GM13977 (cell line): ENCODE measurements at regions not wholly inside any gene's neighbourhood (a gene's known extent, or its start where the extent isn't known, plus 50 kb on each side); places are given as distances from the start of the nearest gene placed in this dataset.
"Not testable (repeated sequence)": the region's sequence is repeated elsewhere in the genome, so short reads cannot be mapped to it uniquely, and the experiment has no call there.

Experiments used
- DNase-seq: peaks from one replicate; pipeline ENCODE4 v3.0.0; 2012; ENCODE audit warnings: low spot score
- CTCF ChIP-seq: IDR thresholded peaks from 2 replicates; pipeline ENCODE4 v1.5.1; 2012; ENCODE audit warnings: mild to moderate bottlenecking, control low read depth; ENCODE audit not compliant: insufficient read depth; ENCODE audit errors: extremely low read depth, missing control alignments
- in situ Hi-C: fragments of 300-500 bp; cut with MboI; formaldehyde crosslinking; loops from one replicate; pipeline ENCODE4 v1.12.0; 2022; ENCODE audit warnings: low sequenced_read_pairs, low pct_unique_long_range_greater_than_20kb, mixed read lengths, inconsistent platforms; ENCODE audit not compliant: unreplicated experiment

- DNase-seq, result no peak
- in situ Hi-C loops, result no loop called here
- no peak for TF ChIP-seq CTCF
Measured at GRCh38 chr11:92053216-92053615, 171.4 kb upstream of the FAT3 start.

- DNase-seq, result no peak
- TF ChIP-seq CTCF, result no peak
- in situ Hi-C loops, result no loop called here
Measured at GRCh38 chr11:92050305-92050704, 174.3 kb upstream of the FAT3 start.

- in situ Hi-C loops, result no loop called here
- TF ChIP-seq CTCF, result no peak
- no peak for DNase-seq
Measured at GRCh38 chr11:92048415-92048814, 176.2 kb upstream of the FAT3 start.

- DNase-seq, result no peak
- in situ Hi-C loops, result no loop called here
- TF ChIP-seq CTCF, result no peak
Measured at GRCh38 chr11:92046103-92046502, 178.5 kb upstream of the FAT3 start.

- in situ Hi-C loops, result no loop called here
- TF ChIP-seq CTCF, result no peak
- no peak for DNase-seq
Measured at GRCh38 chr11:92045301-92045700, 179.3 kb upstream of the FAT3 start.

- in situ Hi-C loops, result no loop called here
- no peak for DNase-seq
- TF ChIP-seq CTCF, result no peak
Measured at GRCh38 chr11:92035488-92035887, 189.1 kb upstream of the FAT3 start.

- in situ Hi-C loops, result not testable (repeated sequence)
Measured at GRCh38 chr11:92027136-92027535, 197.5 kb upstream of the FAT3 start.

More at GRCh38 chr11:92027136-92027535, 197.5 kb upstream of the FAT3 start:
- DNase-seq, result not testable (repeated sequence)
